H1 (cell line): ENCODE measurements at regions not wholly inside any gene's neighbourhood (a gene's known extent, or its start where the extent isn't known, plus 50 kb on each side); places are given as distances from the start of the nearest gene placed in this dataset.

ENCODE experiments used
- CTCF ChIA-PET: fragments of 300-600 bp; sonication (Branson Sonifier 250); formaldehyde crosslinking; loops from one replicate; lab custom pipeline; 2021; ENCODE audit not compliant: partially characterized antibody; lab: Charles Lee
- POLR2A ChIA-PET: fragments of 300-600 bp; sonication (Branson Sonifier 250); formaldehyde crosslinking; loops from one replicate; lab custom pipeline; 2021; ENCODE audit warnings: inconsistent platforms; ENCODE audit not compliant: partially characterized antibody; lab: Charles Lee
- DNase-seq, 2 experiments: peaks; one replicate each; pipeline versions ENCODE4 v3.0.0 to v3.0.0-alpha.2; 2010 to 2022; ENCODE audit warnings: low spot score in 2 of 2, low read depth in 1 of 2, mixed read lengths in 1 of 2
- FAIRE-seq: peaks from 2 replicates; lab custom pipeline; 2011; peaks lifted over from hg19 to GRCh38; lab: Jason Lieb, UNC
- H2AFZ ChIP-seq: 2 replicates; pipeline ENCODE4 v1.8.1; 2012; ENCODE audit warnings: low read length, inconsistent platforms
- H2AK5ac ChIP-seq: 2 replicates; pipeline ENCODE4 v1.6.1; 2013; ENCODE audit warnings: low read depth, low read length
- H2BK120ac ChIP-seq: replicated peaks from 2 replicates; pipeline ENCODE3; 2013; ENCODE audit warnings: low read depth, low read length, inconsistent platforms
- H2BK12ac ChIP-seq: 2 replicates; pipeline ENCODE4 v1.6.1; 2013; ENCODE audit warnings: low read depth, low read length
- H2BK15ac ChIP-seq: 2 replicates; pipeline ENCODE4 v1.6.1; 2013; ENCODE audit warnings: low read length
- H2BK20ac ChIP-seq: 2 replicates; pipeline ENCODE4 v1.6.1; 2013; ENCODE audit warnings: low read length
- H2BK5ac ChIP-seq: 2 replicates; pipeline ENCODE4 v1.6.1; 2013; ENCODE audit warnings: low read depth, low read length
- H3K14ac ChIP-seq: 2 replicates; pipeline ENCODE4 v1.6.1; 2013; ENCODE audit warnings: inconsistent platforms; ENCODE audit not compliant: insufficient read length
- H3K18ac ChIP-seq: 2 replicates; pipeline ENCODE4 v1.6.1; 2013; ENCODE audit warnings: low read length; ENCODE audit errors: extremely low read depth
- H3K23ac ChIP-seq: 2 replicates; pipeline ENCODE4 v1.6.1; 2013; ENCODE audit warnings: inconsistent platforms; ENCODE audit not compliant: insufficient read length
- H3K23me2 ChIP-seq: 2 replicates; pipeline ENCODE4 v1.6.1; 2013; ENCODE audit warnings: low read depth, low read length
- H3K27ac ChIP-seq: 2 replicates; pipeline ENCODE4 v1.6.1; 2011; ENCODE audit warnings: low read depth, low read length, inconsistent platforms
- H3K27me3 ChIP-seq, 4 experiments: replicated peaks in 1 of 4; 1 replicate in 1 of 4; 2 replicates in 3 of 4; pipeline versions ENCODE4 v1.6.1 to v1.8.1; 2011 to 2013; ENCODE audit warnings: low read length in 3 of 4, mild to moderate bottlenecking in 3 of 4, inconsistent platforms in 2 of 4, mixed read lengths in 2 of 4, moderate library complexity in 1 of 4; ENCODE audit not compliant: control insufficient read depth in 3 of 4, insufficient read depth in 3 of 4; ENCODE audit errors: extremely low read depth in 1 of 4
- H3K36me3 ChIP-seq, 4 experiments: 2 replicates each; pipeline versions ENCODE4 v1.6.1 to v1.8.1; 2011 to 2013; ENCODE audit warnings: mild to moderate bottlenecking in 4 of 4, low read length in 3 of 4, moderate library complexity in 2 of 4, control low read depth in 1 of 4, inconsistent platforms in 1 of 4; ENCODE audit not compliant: insufficient read depth in 4 of 4, control insufficient read depth in 2 of 4
- H3K4ac ChIP-seq: replicated peaks from 2 replicates; pipeline ENCODE3; 2013; ENCODE audit warnings: low read length, low read depth, mixed read lengths, inconsistent platforms; ENCODE audit not compliant: insufficient read length
- H3K4me1 ChIP-seq, 4 experiments: replicated peaks in 1 of 4; 1 replicate in 1 of 4; 2 replicates in 3 of 4; pipeline versions ENCODE4 v1.6.1 to v1.8.1; 2011 to 2013; ENCODE audit warnings: low read length in 3 of 4, inconsistent platforms in 2 of 4, mixed read lengths in 1 of 4; ENCODE audit not compliant: insufficient read depth in 4 of 4, control insufficient read depth in 3 of 4
- H3K4me2 ChIP-seq, 2 experiments: 2 replicates each; pipeline versions ENCODE4 v1.6.1 to v1.8.1; 2011 to 2013; ENCODE audit warnings: low read depth in 2 of 2, low read length in 2 of 2, control low read depth in 1 of 2, inconsistent platforms in 1 of 2, mild to moderate bottlenecking in 1 of 2; ENCODE audit not compliant: insufficient read depth in 1 of 2
- H3K4me3 ChIP-seq, 4 experiments: fragments of 200-600, 300-600 bp in 1 of 4; sonication (generic), shearing (Covaris generic), sonication (Bioruptor Twin) in 1 of 4; 2 replicates each; pipeline versions ENCODE4 v1.5.1 to v1.8.1; 2011 to 2016; ENCODE audit warnings: low read length in 4 of 4, low read depth in 3 of 4, control low read depth in 2 of 4, inconsistent platforms in 2 of 4, mild to moderate bottlenecking in 2 of 4, mixed read lengths in 1 of 4, moderate library complexity in 1 of 4; ENCODE audit not compliant: insufficient read depth in 2 of 4; ENCODE audit errors: extremely low read depth in 1 of 4
- H3K56ac ChIP-seq: replicated peaks from 2 replicates; pipeline ENCODE3; 2013; ENCODE audit warnings: low read depth, mild to moderate bottlenecking, mixed read lengths, low read length, inconsistent platforms; ENCODE audit not compliant: insufficient read length
- H3K79me1 ChIP-seq: 2 replicates; pipeline ENCODE4 v1.6.1; 2013; ENCODE audit warnings: low read depth, low read length, control low read depth
- H3K79me2 ChIP-seq, 2 experiments: 2 replicates each; pipeline versions ENCODE4 v1.6.1 to v1.8.1; 2012 to 2013; ENCODE audit warnings: low read length in 2 of 2, mild to moderate bottlenecking in 2 of 2, inconsistent platforms in 1 of 2; ENCODE audit not compliant: insufficient read depth in 2 of 2, control insufficient read depth in 1 of 2
- H3K9ac ChIP-seq, 4 experiments: replicated peaks in 1 of 4; 1 replicate in 1 of 4; 2 replicates in 3 of 4; pipeline versions ENCODE4 v1.6.1 to v1.8.1; 2011 to 2013; ENCODE audit warnings: low read depth in 3 of 4, low read length in 3 of 4, control low read depth in 2 of 4, mild to moderate bottlenecking in 2 of 4, moderate library complexity in 2 of 4, inconsistent platforms in 1 of 4; ENCODE audit errors: extremely low read depth in 1 of 4
- H3K9me3 ChIP-seq, 2 experiments: 2 replicates each; pipeline versions ENCODE4 v1.6.1 to v1.8.1; 2012 to 2013; ENCODE audit warnings: mild to moderate bottlenecking in 2 of 2, moderate library complexity in 2 of 2, control low read depth in 1 of 2, inconsistent platforms in 1 of 2, low read depth in 1 of 2, low read length in 1 of 2, mixed read lengths in 1 of 2; ENCODE audit not compliant: insufficient read depth in 2 of 2
- H4K20me1 ChIP-seq, 2 experiments: replicated peaks in 1 of 2; 2 replicates each; pipeline versions ENCODE3 to v1.8.1; 2011 to 2013; ENCODE audit warnings: inconsistent platforms in 2 of 2, low read length in 2 of 2, mild to moderate bottlenecking in 1 of 2; ENCODE audit not compliant: insufficient read depth in 2 of 2, control insufficient read depth in 1 of 2
- H4K5ac ChIP-seq: 2 replicates; pipeline ENCODE4 v1.6.1; 2013; ENCODE audit warnings: low read length, low read depth, mixed read lengths, inconsistent platforms; ENCODE audit not compliant: insufficient read length
- H4K8ac ChIP-seq: 2 replicates; pipeline ENCODE4 v1.8.0; 2013; ENCODE audit warnings: mild to moderate bottlenecking, moderate library complexity, low read length, inconsistent platforms; ENCODE audit not compliant: insufficient read depth; ENCODE audit errors: extremely low read depth
- H4K91ac ChIP-seq: replicated peaks from 2 replicates; pipeline ENCODE3; 2013; ENCODE audit warnings: low read length, mixed read lengths, inconsistent platforms; ENCODE audit not compliant: insufficient read length
- ASH2L ChIP-seq: fragments of 200-600, 300-600 bp; sonication (generic); IDR thresholded peaks from one replicate; pipeline ENCODE4 v1.7.1; 2017; ENCODE audit warnings: low read length
- BRCA1 ChIP-seq: IDR thresholded peaks from 2 replicates; pipeline ENCODE4 v1.6.1; 2012; ENCODE audit warnings: low read depth, low read length, improper control_type of control experiment
- CHD1 ChIP-seq: IDR thresholded peaks from 2 replicates; pipeline ENCODE4 v1.6.1; 2012; ENCODE audit warnings: low read depth, low read length, improper control_type of control experiment
- EGR1 ChIP-seq: IDR thresholded peaks from 2 replicates; pipeline ENCODE4 v1.6.1; 2011; ENCODE audit warnings: low read depth, low read length, borderline replicate concordance
- KDM4A ChIP-seq: IDR thresholded peaks from one replicate; pipeline ENCODE4 v1.7.1; 2012; ENCODE audit warnings: low read depth, mild to moderate bottlenecking, moderate library complexity, low read length, inconsistent platforms; ENCODE audit not compliant: severe bottlenecking
- KDM5A ChIP-seq: fragments of 200-600 bp; IDR thresholded peaks from 2 replicates; pipeline ENCODE4 v1.7.1; 2012; ENCODE audit warnings: mild to moderate bottlenecking, low read length, inconsistent platforms, mixed read lengths
- RBBP5 ChIP-seq: IDR thresholded peaks from 2 replicates; pipeline ENCODE4 v1.7.1; 2012; ENCODE audit warnings: low read depth, mild to moderate bottlenecking, inconsistent platforms, low read length, moderate library complexity, borderline replicate concordance
- TBP ChIP-seq: IDR thresholded peaks from 2 replicates; pipeline ENCODE4 v1.6.1; 2011; ENCODE audit warnings: low read depth, low read length, improper control_type of control experiment
- TEAD4 ChIP-seq: IDR thresholded peaks from 2 replicates; pipeline ENCODE4 v1.6.1; 2012; ENCODE audit warnings: low read depth, low read length, inconsistent platforms, mixed read lengths
- YY1 ChIP-seq: IDR thresholded peaks from 2 replicates; pipeline ENCODE4 v1.6.1; 2011; ENCODE audit warnings: low read depth, mild to moderate bottlenecking, low read length
- ZNF274 ChIP-seq: IDR thresholded peaks from 2 replicates; pipeline ENCODE4 v1.7.0; 2012; ENCODE audit warnings: low read length, borderline replicate concordance; ENCODE audit errors: extremely low read depth
- WGBS, 2 experiments: shearing (Covaris generic) in 1 of 2; methylation state at CpG; one replicate each; pipeline versions ENCODE4 v1.1.6 to v1.1.7; 2013 to 2015; ENCODE audit warnings: low lambda C conversion rate in 2 of 2, mixed read lengths in 2 of 2, inconsistent platforms in 1 of 2, low coverage in 1 of 2, missing lambda C conversion rate in 1 of 2; ENCODE audit not compliant: insufficient replicate concordance in 2 of 2, insufficient coverage in 1 of 2, insufficient read length in 1 of 2; ENCODE audit errors: extremely low coverage in 1 of 2, missing lambda C conversion rate in 1 of 2; 5-methylcytosine and 5-hydroxymethylcytosine counted together
- TF ChIP-seq, protein P1 (sequence below): IDR thresholded peaks from 2 replicates; pipeline ENCODE4 v1.6.1; 2011; ENCODE audit warnings: low read depth, mild to moderate bottlenecking, low read length; ENCODE audit not compliant: insufficient read depth

DNA sequence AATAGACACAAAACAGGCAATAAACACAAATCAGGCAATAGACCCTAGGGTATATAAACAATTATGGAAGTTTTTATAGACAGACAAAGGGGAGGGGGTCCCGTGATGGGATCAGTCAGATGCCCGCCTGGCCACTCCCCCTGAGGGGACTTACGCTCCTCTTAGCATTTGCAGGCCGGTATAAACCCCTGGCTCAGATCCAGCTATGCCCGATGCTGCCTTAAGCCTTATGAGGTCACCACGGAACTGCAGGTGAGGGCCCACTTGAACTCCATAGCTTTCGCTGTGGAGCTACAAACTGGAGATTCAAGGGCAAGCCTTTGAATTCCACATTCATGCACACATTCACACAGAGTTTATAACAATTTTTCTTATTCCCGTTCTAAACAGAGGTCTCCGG lies 340.5 kb upstream of the USP9Y start:
- peaks cover 0 to 16% of the 10 kb centered on the region in 2 experiments; a peak in 2 of 4 replicates for H3K9me3 ChIP-seq
- H2BK15ac ChIP-seq: no peak overlapping the region
- H3K18ac ChIP-seq: no peak overlapping the region
- ChIA-PET CTCF (no interaction called here), POLR2A (no interaction called here)
- 77% methylated on average over 5 of the region's 9 CpGs; no CpG with 5 or more reads in 1 of the 2 experiments for WGBS, 2 experiments
- TF ChIP-seq EGR1 (no peak), KDM5A (no peak), CHD1 (no peak), ASH2L (no peak), ZNF274 (no peak), YY1 (no peak), TBP (no peak), KDM4A (no peak), BRCA1 (no peak), RBBP5 (no peak), TEAD4 (no peak)
- TF ChIP-seq, protein P1, sequence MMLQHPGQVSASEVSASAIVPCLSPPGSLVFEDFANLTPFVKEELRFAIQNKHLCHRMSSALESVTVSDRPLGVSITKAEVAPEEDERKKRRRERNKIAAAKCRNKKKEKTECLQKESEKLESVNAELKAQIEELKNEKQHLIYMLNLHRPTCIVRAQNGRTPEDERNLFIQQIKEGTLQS: no peak
- TF ChIP-seq, all 59 proteins: peak for 0
- no peak overlapping the region for H3K4me2 ChIP-seq
- DNase-seq (no peak), FAIRE-seq (no peak)
- no peak overlapping the region for H3K9ac ChIP-seq
- no peak overlapping the region for H2BK5ac ChIP-seq
- no peaks in the 10 kb centered on the region for H4K20me1 ChIP-seq
- no peak overlapping the region for H2AK5ac ChIP-seq
- no peak overlapping the region for H3K56ac ChIP-seq
- H3K79me2 ChIP-seq: no peaks in the 10 kb centered on the region
- H3K23me2 ChIP-seq: no peaks in the 10 kb centered on the region
- H3K4ac ChIP-seq: no peak overlapping the region
- H3K14ac ChIP-seq: no peak overlapping the region
- no peak overlapping the region for H2BK12ac ChIP-seq
- H3K4me3 ChIP-seq: no peak overlapping the region
- no peak overlapping the region for H3K27ac ChIP-seq
- no peak overlapping the region for H4K91ac ChIP-seq
- H2AFZ ChIP-seq: no peak overlapping the region
- no peak overlapping the region for H4K5ac ChIP-seq
- H3K4me1 ChIP-seq: no peaks in the 10 kb centered on the region
- H3K23ac ChIP-seq: no peak overlapping the region
- no peaks in the 10 kb centered on the region for H3K79me1 ChIP-seq
- H3K27me3 ChIP-seq: peaks cover 0 to 3% (median 0%) of the 10 kb centered on the region in 4 experiments; a peak in 1 of 7 replicates
- no peaks in the 10 kb centered on the region for H3K36me3 ChIP-seq
- no peak overlapping the region for H4K8ac ChIP-seq
- H2BK120ac ChIP-seq: no peak overlapping the region
- H2BK20ac ChIP-seq: no peak overlapping the region
